ENCODE measurements at regions not wholly inside any gene's neighbourhood (a gene's known extent, or its start where the extent isn't known, plus 50 kb on each side); places are given as distances from the start of the nearest gene placed in this dataset.

GRCh38 chr3:8215821-8216220 lies 285.8 kb upstream of the LMCD1 start:
- Mint-ChIP-seq H3K9me3 (no peaks in the 10 kb centered on the region), H3K27me3 (ENCODE audit: low read depth) (no peaks in the 10 kb centered on the region), H3K4me1 (peaks cover 6% of the 10 kb centered on the region), H3K36me3 (ENCODE audit: low read depth) (no peaks in the 10 kb centered on the region), H3K27ac (ENCODE audit: unreplicated experiment) (no peak overlapping the region), H3K4me3 (no peak overlapping the region)
- no peak for DNase-seq (ENCODE audit: low read depth, low spot score)
- TF ChIP-seq CTCF (conservative IDR thresholded peaks at IDR 0.05): no peak

- no peaks in the 10 kb centered on the region for H3K9me3 Mint-ChIP-seq
- no peaks in the 10 kb centered on the region for H3K36me3 Mint-ChIP-seq (ENCODE audit: low read depth)
- H3K27me3 Mint-ChIP-seq (ENCODE audit: low read depth): no peaks in the 10 kb centered on the region
Measured at GRCh38 chr3:8218353-8218940, 283.2 kb upstream of the LMCD1 start.

GRCh38 chr3:8220291-8220690 lies 281.3 kb upstream of the LMCD1 start:
- Mint-ChIP-seq H3K4me3 (no peak overlapping the region), H3K36me3 (ENCODE audit: low read depth) (no peaks in the 10 kb centered on the region), H3K9me3 (no peaks in the 10 kb centered on the region), H3K27ac (ENCODE audit: unreplicated experiment) (no peak overlapping the region), H3K4me1 (no peaks in the 10 kb centered on the region), H3K27me3 (ENCODE audit: low read depth) (no peaks in the 10 kb centered on the region)
- TF ChIP-seq CTCF (conservative IDR thresholded peaks at IDR 0.05): no peak
- DNase-seq (ENCODE audit: low read depth, low spot score): no peak

More at GRCh38 chr3:8218353-8218940, 283.2 kb upstream of the LMCD1 start:
- Mint-ChIP-seq H3K27ac (ENCODE audit: unreplicated experiment) (no peak overlapping the region), H3K4me3 (no peak overlapping the region), H3K4me1 (no peaks in the 10 kb centered on the region)
- TF ChIP-seq CTCF (conservative IDR thresholded peaks at IDR 0.05): no peak
- DNase-seq (ENCODE audit: low read depth, low spot score): no peak

GRCh38 chr3:8223766-8224165 lies 277.9 kb upstream of the LMCD1 start:
- peaks cover 9% of the 10 kb centered on the region for H3K4me1 Mint-ChIP-seq
- no peak overlapping the region for H3K27ac Mint-ChIP-seq (ENCODE audit: unreplicated experiment)
- H3K36me3 Mint-ChIP-seq (ENCODE audit: low read depth): no peaks in the 10 kb centered on the region
- H3K9me3 Mint-ChIP-seq: no peaks in the 10 kb centered on the region
- TF ChIP-seq CTCF (conservative IDR thresholded peaks at IDR 0.05): no peak
- no peak for DNase-seq (ENCODE audit: low read depth, low spot score)
- H3K27me3 Mint-ChIP-seq (ENCODE audit: low read depth): no peaks in the 10 kb centered on the region
- H3K4me3 Mint-ChIP-seq: no peak overlapping the region

GRCh38 chr3:8224941-8225340 lies 276.7 kb upstream of the LMCD1 start:
- DNase-seq (ENCODE audit: low read depth, low spot score): no peak
- Mint-ChIP-seq H3K27ac (ENCODE audit: unreplicated experiment) (no peak overlapping the region), H3K27me3 (ENCODE audit: low read depth) (no peaks in the 10 kb centered on the region), H3K9me3 (no peaks in the 10 kb centered on the region), H3K4me3 (no peak overlapping the region), H3K36me3 (ENCODE audit: low read depth) (no peaks in the 10 kb centered on the region), H3K4me1 (peaks cover 10% of the 10 kb centered on the region)
- TF ChIP-seq CTCF (conservative IDR thresholded peaks at IDR 0.05): no peak
